PC-3 (cell line): ENCODE measurements at regions not wholly inside any gene's neighbourhood (a gene's known extent, or its start where the extent isn't known, plus 50 kb on each side); places are given as distances from the start of the nearest gene placed in this dataset.

Experiments used
- ATAC-seq: fragments of 200-7000 bp; cut with Tn5 transposase; 2 replicates; pipeline ENCODE4 v1.9.1; 2020; ENCODE audit warnings: mild to moderate bottlenecking, moderate library complexity
- BruUV-seq: library from RNA; stranded (reverse); fragments of 400-500 nt; replicated peaks from 2 replicates; lab custom pipeline; 2021; lab: Mats Ljungman, UMichigan
- CTCF ChIA-PET: fragments of 300-600 bp; sonication (Branson Sonifier 250); formaldehyde crosslinking; loops from one replicate; lab custom pipeline; 2022; ENCODE audit warnings: antibody characterized with exemption; lab: Charles Lee
- POLR2A ChIA-PET: fragments of 300-600 bp; sonication (Branson Sonifier 250); formaldehyde crosslinking; loops from one replicate; lab custom pipeline; 2022; ENCODE audit warnings: antibody characterized with exemption; ENCODE audit not compliant: unreplicated experiment; lab: Charles Lee
- DNase-seq: peaks from one replicate; pipeline ENCODE4 v3.0.0-alpha.2; 2015
- H2AFZ ChIP-seq: fragments of 300-600 bp; sonication (generic); 2 replicates; pipeline ENCODE4 v1.6.0; 2016; ENCODE audit warnings: antibody characterized with exemption, low read length
- H3F3A ChIP-seq: fragments of 300-600 bp; sonication (generic); one replicate; pipeline ENCODE4 v1.6.0; 2017; ENCODE audit warnings: antibody characterized with exemption, low read length, control low read depth, mild to moderate bottlenecking; ENCODE audit not compliant: unreplicated experiment
- H3K27ac ChIP-seq: fragments of 300-600 bp; sonication (generic); 2 replicates; pipeline ENCODE4 v1.5.1; 2016; ENCODE audit warnings: mild to moderate bottlenecking, low read length
- H3K27me3 ChIP-seq: fragments of 300-600 bp; sonication (generic); 2 replicates; pipeline ENCODE4 v1.6.1; 2016; ENCODE audit warnings: low read length, mixed read lengths
- H3K36me3 ChIP-seq: fragments of 300-600 bp; sonication (generic); 2 replicates; pipeline ENCODE4 v1.6.1; 2016; ENCODE audit warnings: low read depth, mixed run types, low read length, mixed read lengths
- H3K4me1 ChIP-seq: fragments of 300-600 bp; sonication (generic); 2 replicates; pipeline ENCODE4 v1.5.1; 2016; ENCODE audit warnings: low read length; ENCODE audit not compliant: insufficient read depth
- H3K4me2 ChIP-seq: fragments of 300-600 bp; sonication (generic); 2 replicates; pipeline ENCODE4 v1.6.0; 2016; ENCODE audit warnings: low read length
- H3K4me3 ChIP-seq: fragments of 300-600 bp; sonication (generic); 2 replicates; pipeline ENCODE4 v1.5.1; 2016; ENCODE audit warnings: mild to moderate bottlenecking, low read length, mixed read lengths
- H3K79me2 ChIP-seq: fragments of 300-600 bp; sonication (generic); 2 replicates; pipeline ENCODE4 v1.6.1; 2017; ENCODE audit warnings: low read length, mixed read lengths
- H3K9ac ChIP-seq: fragments of 300-600 bp; sonication (generic); 2 replicates; pipeline ENCODE4 v1.6.0; 2016; ENCODE audit warnings: mild to moderate bottlenecking, low read length
- H3K9me2 ChIP-seq: fragments of 300-600 bp; sonication (generic); replicated peaks from 2 replicates; pipeline ENCODE4 v1.6.1; 2016; ENCODE audit warnings: mixed run types, low read length, mixed read lengths
- H3K9me3 ChIP-seq: fragments of 300-600 bp; sonication (generic); 2 replicates; pipeline ENCODE4 v1.6.1; 2016; ENCODE audit warnings: low read length, mixed read lengths
- H4K20me1 ChIP-seq: fragments of 300-600 bp; sonication (generic); 2 replicates; pipeline ENCODE4 v1.6.1; 2016; ENCODE audit warnings: low read length, mixed read lengths
- EZH2 ChIP-seq: fragments of 300-600 bp; sonication (generic); IDR thresholded peaks from one replicate; pipeline ENCODE4 v1.6.1; 2017; ENCODE audit warnings: antibody characterized with exemption, mild to moderate bottlenecking, low read length; ENCODE audit not compliant: unreplicated experiment
- EZH2phosphoT487 ChIP-seq: fragments of 300-600 bp; sonication (generic); IDR thresholded peaks from 2 replicates; pipeline ENCODE4 v1.6.1; 2018; ENCODE audit warnings: mild to moderate bottlenecking, antibody characterized with exemption, low read length, borderline replicate concordance
- intact Hi-C: fragments of 100-400 bp; cut with micrococcal nuclease; formaldehyde crosslinking; loops from 2 replicates; pipeline ENCODE4 v1.9.0; 2023
- TF ChIP-seq, protein P1 (sequence below): fragments of 300-600 bp; sonication (generic); conservative IDR thresholded peaks from 2 replicates; pipeline ENCODE4 v1.5.1; 2017; ENCODE audit warnings: antibody characterized with exemption, low read depth, mild to moderate bottlenecking, low read length

DNA sequence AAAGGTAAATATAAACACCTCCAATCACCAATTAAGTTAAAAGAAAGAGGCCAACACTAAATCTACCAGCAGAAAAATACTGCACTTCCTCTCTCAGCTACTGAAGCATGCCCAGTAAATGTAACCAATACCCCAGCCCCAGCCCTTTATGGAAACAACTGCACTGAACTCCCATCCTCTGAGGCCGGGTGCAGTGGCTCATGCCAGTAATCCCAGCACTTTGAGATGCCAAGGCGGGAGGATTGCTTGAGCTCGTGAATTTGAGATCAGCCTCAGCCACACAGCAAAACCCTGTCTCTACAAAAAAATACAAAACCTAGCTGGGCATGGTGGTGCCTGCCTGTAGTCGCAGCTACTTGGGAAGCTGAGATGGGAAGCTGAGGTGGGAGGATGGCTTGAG is 221.6 kb upstream of the SOX21 start:
- TF ChIP-seq, protein P1, sequence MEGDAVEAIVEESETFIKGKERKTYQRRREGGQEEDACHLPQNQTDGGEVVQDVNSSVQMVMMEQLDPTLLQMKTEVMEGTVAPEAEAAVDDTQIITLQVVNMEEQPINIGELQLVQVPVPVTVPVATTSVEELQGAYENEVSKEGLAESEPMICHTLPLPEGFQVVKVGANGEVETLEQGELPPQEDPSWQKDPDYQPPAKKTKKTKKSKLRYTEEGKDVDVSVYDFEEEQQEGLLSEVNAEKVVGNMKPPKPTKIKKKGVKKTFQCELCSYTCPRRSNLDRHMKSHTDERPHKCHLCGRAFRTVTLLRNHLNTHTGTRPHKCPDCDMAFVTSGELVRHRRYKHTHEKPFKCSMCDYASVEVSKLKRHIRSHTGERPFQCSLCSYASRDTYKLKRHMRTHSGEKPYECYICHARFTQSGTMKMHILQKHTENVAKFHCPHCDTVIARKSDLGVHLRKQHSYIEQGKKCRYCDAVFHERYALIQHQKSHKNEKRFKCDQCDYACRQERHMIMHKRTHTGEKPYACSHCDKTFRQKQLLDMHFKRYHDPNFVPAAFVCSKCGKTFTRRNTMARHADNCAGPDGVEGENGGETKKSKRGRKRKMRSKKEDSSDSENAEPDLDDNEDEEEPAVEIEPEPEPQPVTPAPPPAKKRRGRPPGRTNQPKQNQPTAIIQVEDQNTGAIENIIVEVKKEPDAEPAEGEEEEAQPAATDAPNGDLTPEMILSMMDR, result no peak
- TF ChIP-seq EZH2phosphoT487 (no peak), EZH2 (no peak)
- no peaks in the 10 kb centered on the region for H4K20me1 ChIP-seq
- H3K79me2 ChIP-seq, result no peaks in the 10 kb centered on the region
- no peak overlapping the region for H3K9ac ChIP-seq
- no peaks in the 10 kb centered on the region for H3K27me3 ChIP-seq
- no peak overlapping the region for H3K4me2 ChIP-seq
- H3K27ac ChIP-seq, result no peak overlapping the region
- ChIA-PET CTCF (no interaction called here), POLR2A (no interaction called here)
- no peak overlapping the region for H2AFZ ChIP-seq
- no peaks in the 10 kb centered on the region for H3K9me3 ChIP-seq
- no peaks in the 10 kb centered on the region for H3F3A ChIP-seq
- no peaks in the 10 kb centered on the region for H3K36me3 ChIP-seq
- intact Hi-C loops, result no loop called here
- no peak overlapping the region for H3K4me3 ChIP-seq
- ATAC-seq, result no peak
- H3K9me2 ChIP-seq, result no peaks in the 10 kb centered on the region
- no TSS peak for BruUV-seq
- no peaks in the 10 kb centered on the region for H3K4me1 ChIP-seq
- DNase-seq, result no peak

DNA sequence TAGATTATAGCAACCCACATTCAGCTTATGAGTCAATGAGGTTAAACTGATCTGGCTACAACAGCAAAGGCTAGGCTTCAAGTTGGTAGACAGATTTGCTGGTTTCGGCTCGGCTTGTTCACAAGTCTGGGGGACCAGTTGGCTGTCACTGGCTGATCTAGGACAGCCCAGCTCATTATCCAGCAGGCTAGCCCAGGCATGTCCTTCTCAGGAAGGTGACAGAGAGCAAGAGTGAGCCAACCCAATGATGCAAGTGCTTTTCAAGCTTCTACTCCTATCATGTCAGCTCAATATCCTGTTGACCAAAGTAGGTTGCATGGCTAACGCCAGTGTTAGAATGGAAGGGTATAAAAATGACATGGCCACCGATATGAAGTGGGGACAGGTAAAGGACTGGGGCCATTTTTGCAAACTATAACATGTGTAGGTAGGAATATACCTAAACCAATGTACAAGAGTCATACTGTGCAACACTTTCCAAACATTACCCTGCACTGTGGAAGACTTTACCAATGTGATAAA is 220.9 kb upstream of the SOX21 start:
- Histone ChIP-seq H3K4me2 (no peak overlapping the region), H3K27ac (no peak overlapping the region), H2AFZ (no peak overlapping the region), H3F3A (no peaks in the 10 kb centered on the region), H3K36me3 (no peaks in the 10 kb centered on the region), H3K4me1 (no peaks in the 10 kb centered on the region), H3K4me3 (no peak overlapping the region), H4K20me1 (no peaks in the 10 kb centered on the region), H3K9me3 (no peaks in the 10 kb centered on the region), H3K9me2 (no peaks in the 10 kb centered on the region), H3K27me3 (no peaks in the 10 kb centered on the region), H3K79me2 (no peaks in the 10 kb centered on the region), H3K9ac (no peak overlapping the region)
- ATAC-seq (no peak), DNase-seq (no peak)
- TF ChIP-seq EZH2phosphoT487 (no peak), EZH2 (no peak)
- TF ChIP-seq, protein P1, result no peak
- BruUV-seq, result no TSS peak
- intact Hi-C loops, result no loop called here
- POLR2A ChIA-PET, result no interaction called here
- CTCF ChIA-PET, result no interaction called here

- TF ChIP-seq, protein P1, result no peak
- TF ChIP-seq EZH2phosphoT487 (no peak), EZH2 (no peak)
- intact Hi-C loops, result no loop called here
- Histone ChIP-seq H3K4me1 (no peaks in the 10 kb centered on the region), H3K9me3 (no peaks in the 10 kb centered on the region), H3K79me2 (no peaks in the 10 kb centered on the region), H3K27ac (no peak overlapping the region), H3F3A (no peaks in the 10 kb centered on the region), H3K4me2 (no peak overlapping the region), H3K4me3 (no peak overlapping the region), H3K9ac (no peak overlapping the region), H3K27me3 (no peaks in the 10 kb centered on the region), H4K20me1 (no peaks in the 10 kb centered on the region), H2AFZ (no peak overlapping the region), H3K9me2 (no peaks in the 10 kb centered on the region), H3K36me3 (no peaks in the 10 kb centered on the region)
- no TSS peak for BruUV-seq
- DNase-seq, result no peak
- ChIA-PET POLR2A (no interaction called here), CTCF (no interaction called here)
- ATAC-seq, result no peak
Observed at GRCh38 chr13:94928127-94928775, 215.9 kb upstream of the SOX21 start.
